C4-2B (cell line): ENCODE measurements at regions not wholly inside any gene's neighbourhood (a gene's known extent, or its start where the extent isn't known, plus 50 kb on each side); places are given as distances from the start of the nearest gene placed in this dataset.
"Not testable (repeated sequence)": the region's sequence is repeated elsewhere in the genome, so short reads cannot be mapped to it uniquely, and the experiment has no call there.

Experiments used
- H3K27ac ChIP-seq: fragments of 450-650 bp; 2 replicates; pipeline ENCODE4 v1.5.1; 2017
- ZFX ChIP-seq: fragments of 450-650 bp; IDR thresholded peaks from 2 replicates; pipeline ENCODE4 v1.6.1; 2017
- TF ChIP-seq, protein P1 (sequence below): fragments of 450-650 bp; conservative IDR thresholded peaks from 2 replicates; pipeline ENCODE4 v1.5.1; 2017; ENCODE audit warnings: mild to moderate bottlenecking

DNA sequence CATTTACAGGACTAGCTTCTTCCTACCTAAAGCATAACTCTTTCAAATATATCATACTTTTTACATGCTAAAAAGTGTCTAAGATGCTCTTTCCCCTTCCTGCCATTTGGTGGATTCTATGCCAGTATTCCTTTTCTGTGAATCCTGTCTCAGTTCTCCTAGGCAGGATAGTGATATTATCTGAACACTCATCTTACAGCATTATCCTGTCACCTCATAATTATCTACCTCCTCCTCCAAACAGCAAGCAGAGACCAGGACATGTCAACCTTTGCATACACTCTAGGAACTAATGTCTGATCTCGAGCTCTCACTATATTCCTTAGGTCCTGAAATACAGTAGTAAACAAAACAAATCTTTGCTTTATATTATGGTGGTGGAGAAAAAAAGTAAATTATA is 275.5 kb downstream of the FAM181B start:
- TF ChIP-seq, protein P1, sequence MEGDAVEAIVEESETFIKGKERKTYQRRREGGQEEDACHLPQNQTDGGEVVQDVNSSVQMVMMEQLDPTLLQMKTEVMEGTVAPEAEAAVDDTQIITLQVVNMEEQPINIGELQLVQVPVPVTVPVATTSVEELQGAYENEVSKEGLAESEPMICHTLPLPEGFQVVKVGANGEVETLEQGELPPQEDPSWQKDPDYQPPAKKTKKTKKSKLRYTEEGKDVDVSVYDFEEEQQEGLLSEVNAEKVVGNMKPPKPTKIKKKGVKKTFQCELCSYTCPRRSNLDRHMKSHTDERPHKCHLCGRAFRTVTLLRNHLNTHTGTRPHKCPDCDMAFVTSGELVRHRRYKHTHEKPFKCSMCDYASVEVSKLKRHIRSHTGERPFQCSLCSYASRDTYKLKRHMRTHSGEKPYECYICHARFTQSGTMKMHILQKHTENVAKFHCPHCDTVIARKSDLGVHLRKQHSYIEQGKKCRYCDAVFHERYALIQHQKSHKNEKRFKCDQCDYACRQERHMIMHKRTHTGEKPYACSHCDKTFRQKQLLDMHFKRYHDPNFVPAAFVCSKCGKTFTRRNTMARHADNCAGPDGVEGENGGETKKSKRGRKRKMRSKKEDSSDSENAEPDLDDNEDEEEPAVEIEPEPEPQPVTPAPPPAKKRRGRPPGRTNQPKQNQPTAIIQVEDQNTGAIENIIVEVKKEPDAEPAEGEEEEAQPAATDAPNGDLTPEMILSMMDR = no peak
- no peak for TF ChIP-seq ZFX
- no peak overlapping the region for H3K27ac ChIP-seq

DNA sequence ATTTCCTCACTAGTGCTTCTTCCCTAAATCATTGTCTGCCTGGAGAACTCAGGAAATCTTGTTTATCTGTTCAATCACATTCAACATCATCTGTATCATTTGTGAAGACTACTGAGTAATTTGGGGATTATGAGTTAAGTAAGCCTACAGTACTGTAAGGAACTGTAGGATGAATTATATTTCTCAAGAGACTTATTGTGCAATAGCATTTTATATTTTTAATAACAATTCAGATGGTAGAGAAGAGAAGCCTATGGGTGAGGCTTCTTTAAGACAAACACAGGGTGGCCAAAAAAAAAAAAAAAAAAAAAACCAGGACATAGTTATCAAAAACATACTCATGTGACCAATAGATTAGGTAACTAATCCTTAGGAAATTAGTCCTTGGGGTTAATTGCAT is 282.7 kb downstream of the FAM181B start:
- no peak overlapping the region for H3K27ac ChIP-seq
- TF ChIP-seq, protein P1 = no peak
- TF ChIP-seq ZFX = no peak

DNA sequence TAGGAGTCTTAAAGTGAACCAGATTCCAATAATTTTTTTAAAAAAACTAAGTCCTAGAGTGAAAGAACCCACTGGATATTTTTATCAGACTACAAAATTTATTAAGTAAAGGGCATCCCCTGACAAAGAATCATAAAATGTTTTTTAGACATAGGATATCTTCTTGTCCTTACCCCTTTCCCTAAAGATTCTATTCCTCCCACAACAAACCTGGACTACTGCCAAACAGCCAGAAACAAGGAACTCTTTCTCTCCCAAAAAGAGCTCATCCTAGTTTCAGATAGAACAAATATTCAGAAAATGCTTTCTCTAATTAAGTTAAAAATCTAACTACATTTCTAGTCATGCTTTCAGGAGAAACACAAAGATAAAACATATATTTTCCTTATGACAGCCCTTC is 327.1 kb downstream of the FAM181B start:
- no peak for TF ChIP-seq ZFX
- TF ChIP-seq, protein P1 = no peak
- no peak overlapping the region for H3K27ac ChIP-seq

DNA sequence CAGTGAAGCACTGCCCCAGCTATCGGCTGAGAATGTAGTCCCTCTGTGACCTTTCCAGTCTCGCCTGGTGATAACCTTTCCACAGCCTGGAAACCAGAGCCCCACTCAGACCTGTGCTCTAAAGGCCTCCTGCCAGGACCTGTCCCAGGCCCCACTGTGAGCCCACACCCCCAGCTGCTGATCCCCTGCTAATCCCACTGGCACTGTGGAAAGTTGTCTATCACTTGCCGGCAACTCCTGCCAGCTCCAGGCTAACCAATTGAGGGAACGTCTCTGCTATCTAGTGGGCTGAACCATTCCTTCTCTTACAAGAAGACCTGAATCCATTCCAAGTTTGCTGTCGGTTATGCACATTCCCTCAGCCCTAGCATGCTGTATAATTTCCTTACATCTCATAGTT is 328.2 kb downstream of the FAM181B start:
- H3K27ac ChIP-seq = no peak overlapping the region
- TF ChIP-seq, protein P1 = no peak
- no peak for TF ChIP-seq ZFX

DNA sequence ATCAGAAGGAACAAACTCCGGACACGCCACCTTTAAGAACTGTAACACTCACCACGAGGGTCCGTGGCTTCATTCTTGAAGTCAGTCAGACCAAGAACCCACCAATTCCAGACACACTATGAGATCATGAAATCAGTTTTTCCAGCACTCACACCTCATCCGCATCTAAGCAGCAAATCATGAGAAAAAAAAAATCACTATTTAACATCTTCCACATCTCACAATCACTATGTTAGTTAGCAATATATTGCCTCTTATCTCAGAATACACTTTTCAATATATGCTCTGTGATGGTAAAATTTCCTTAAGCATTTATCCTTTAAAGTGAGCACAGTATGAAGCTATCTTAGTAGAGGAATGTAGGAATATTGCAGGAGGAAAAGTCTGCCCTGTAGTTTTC is 328.7 kb downstream of the FAM181B start:
- TF ChIP-seq, protein P1 = no peak
- no peak for TF ChIP-seq ZFX
- H3K27ac ChIP-seq = no peak overlapping the region

DNA sequence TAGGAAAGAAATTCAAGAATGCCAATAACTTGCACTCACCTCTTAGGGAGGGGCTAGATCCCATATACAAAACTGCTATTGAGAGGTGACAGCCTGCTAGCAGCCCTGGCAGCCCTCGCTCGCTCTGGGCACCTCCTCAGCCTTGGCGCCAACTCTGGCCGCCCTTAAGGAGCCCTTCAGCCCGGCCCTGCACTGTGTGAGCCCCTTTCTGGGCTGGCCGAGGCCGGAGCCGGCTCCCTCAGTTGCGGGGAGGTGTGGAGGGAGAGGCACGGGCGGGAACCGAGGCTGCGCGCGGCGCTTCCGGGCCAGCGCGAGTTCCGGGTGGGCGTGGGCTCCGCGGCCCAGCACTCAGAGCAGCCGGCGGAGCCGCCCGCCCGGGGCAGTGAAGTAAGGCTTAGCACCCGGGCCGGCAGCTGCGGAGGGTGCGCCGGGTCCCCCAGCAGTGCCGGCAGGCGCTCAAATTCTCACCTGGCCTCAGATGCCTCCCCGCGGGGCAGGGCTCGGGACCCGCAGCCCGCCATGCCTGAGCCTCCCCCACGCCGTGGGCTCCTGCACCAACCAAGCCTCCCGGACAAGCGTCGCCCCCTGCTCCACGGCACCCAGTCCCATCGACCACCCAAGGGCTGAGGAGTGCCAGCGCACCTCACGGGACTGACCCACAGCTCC is 329.9 kb downstream of the FAM181B start:
- TF ChIP-seq, protein P1 = no peak
- no peak for TF ChIP-seq ZFX
- H3K27ac ChIP-seq = no peak overlapping the region

DNA sequence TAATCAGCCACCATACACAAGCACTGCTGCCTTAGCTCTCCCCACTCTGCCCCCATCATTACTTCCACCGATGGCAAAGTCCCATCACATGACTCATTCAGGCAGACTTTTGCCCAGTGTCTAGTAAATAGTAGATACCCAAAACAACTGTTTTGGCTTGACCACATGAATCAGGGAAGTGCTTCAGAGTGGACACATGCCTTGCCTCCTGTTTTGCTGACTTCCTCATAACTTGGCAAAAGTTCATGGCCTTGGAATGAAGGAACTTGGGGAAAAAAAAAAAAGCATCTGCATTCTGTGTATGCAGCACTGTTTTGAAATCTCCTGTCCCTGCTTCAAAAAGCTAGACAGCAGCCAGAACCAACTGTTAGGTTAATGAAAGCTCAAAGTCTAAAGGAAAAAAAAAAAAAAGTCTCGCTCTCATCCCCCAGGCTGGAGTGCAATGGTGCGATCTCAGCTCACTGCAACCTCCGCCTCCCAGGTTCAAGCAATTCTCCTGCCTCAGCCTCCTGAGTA is 335.3 kb downstream of the FAM181B start:
- no peak overlapping the region for H3K27ac ChIP-seq
- no peak for TF ChIP-seq ZFX
- TF ChIP-seq, protein P1 = no peak

DNA sequence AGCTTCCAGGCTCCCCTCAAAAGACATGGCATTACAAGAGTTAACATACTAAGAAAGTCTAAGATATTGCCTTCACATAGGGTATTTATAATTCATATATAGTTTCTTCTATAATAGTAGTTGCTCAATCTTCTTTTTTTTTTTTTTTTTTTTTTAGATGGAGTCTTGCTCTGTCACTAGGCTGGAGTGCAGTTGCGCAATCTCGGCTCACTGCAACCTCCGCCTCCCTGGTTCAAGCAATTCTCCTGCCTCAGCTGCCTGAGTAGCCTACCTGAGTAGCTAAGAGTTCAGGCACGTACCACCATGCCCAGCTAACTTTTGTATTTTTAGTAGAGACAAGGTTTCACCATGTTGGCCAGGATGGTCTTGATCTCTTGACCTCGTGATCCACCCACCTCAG is 337.0 kb downstream of the FAM181B start:
- H3K27ac ChIP-seq = not testable (repeated sequence)
